ENCODE measurements at regions not wholly inside any gene's neighbourhood (a gene's known extent, or its start where the extent isn't known, plus 50 kb on each side); places are given as distances from the start of the nearest gene placed in this dataset.

DNA sequence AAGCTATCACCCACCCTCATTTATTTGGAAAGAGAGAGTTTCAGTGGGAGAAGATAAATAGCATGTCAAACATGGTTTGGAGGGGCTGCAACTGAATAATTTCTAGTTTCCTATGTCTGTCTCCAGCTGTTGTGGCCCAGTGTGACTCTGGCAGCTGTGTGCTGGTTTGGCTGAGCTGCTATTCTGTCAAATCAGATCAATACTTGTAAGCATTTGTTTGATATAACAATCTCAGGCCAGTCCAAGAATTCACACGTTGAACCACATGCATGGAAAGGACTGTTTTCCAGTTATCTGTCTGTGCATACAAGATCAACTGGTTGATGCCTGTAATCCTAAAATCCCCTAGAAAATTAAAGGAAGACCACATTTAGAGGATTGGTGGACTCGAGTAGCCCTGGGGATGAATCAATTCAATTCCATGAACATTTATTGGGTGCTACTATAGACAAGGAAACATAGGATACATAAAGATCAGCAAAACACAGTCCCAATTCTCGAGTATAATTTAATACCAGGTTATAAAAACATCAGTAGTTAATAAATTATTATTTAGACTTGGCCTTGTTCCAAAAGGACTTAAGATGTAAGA lies 209.0 kb upstream of the PARD3B start:
- TF ChIP-seq, protein P1, sequence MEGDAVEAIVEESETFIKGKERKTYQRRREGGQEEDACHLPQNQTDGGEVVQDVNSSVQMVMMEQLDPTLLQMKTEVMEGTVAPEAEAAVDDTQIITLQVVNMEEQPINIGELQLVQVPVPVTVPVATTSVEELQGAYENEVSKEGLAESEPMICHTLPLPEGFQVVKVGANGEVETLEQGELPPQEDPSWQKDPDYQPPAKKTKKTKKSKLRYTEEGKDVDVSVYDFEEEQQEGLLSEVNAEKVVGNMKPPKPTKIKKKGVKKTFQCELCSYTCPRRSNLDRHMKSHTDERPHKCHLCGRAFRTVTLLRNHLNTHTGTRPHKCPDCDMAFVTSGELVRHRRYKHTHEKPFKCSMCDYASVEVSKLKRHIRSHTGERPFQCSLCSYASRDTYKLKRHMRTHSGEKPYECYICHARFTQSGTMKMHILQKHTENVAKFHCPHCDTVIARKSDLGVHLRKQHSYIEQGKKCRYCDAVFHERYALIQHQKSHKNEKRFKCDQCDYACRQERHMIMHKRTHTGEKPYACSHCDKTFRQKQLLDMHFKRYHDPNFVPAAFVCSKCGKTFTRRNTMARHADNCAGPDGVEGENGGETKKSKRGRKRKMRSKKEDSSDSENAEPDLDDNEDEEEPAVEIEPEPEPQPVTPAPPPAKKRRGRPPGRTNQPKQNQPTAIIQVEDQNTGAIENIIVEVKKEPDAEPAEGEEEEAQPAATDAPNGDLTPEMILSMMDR (IDR thresholded peaks at IDR 0.05): no peak
- TF ChIP-seq POLR2A (IDR thresholded peaks at IDR 0.05): no peak

Measured in right lobe of liver (tissue), 4 donors.